Stimulated activated naive CD8-positive, alpha-beta T cell treated with anti-CD3 and anti-CD28 coated beads, Interleukin-15, Interleukin-2, amounts not matched to agents 100 ng/mL and 50 ng/mL, for 24 hours (primary cell): ENCODE measurements at regions not wholly inside any gene's neighbourhood (a gene's known extent, or its start where the extent isn't known, plus 50 kb on each side); places are given as distances from the start of the nearest gene placed in this dataset.
A peak's percentile ranks its signal among the peaks of the same experiment; 100 is the strongest.

Source experiments
- H3K27ac Mint-ChIP-seq: one replicate; pipeline ENCODE4 v1.8.0; 2021; ENCODE audit warnings: mild to moderate bottlenecking, mixed read lengths
- H3K27me3 Mint-ChIP-seq: one replicate; pipeline ENCODE4 v1.8.0; 2021; ENCODE audit warnings: mixed read lengths
- H3K36me3 Mint-ChIP-seq: one replicate; pipeline ENCODE4 v1.8.0; 2021; ENCODE audit warnings: low read depth, mixed read lengths
- H3K4me1 Mint-ChIP-seq: one replicate; pipeline ENCODE4 v1.8.0; 2021; ENCODE audit warnings: low read depth, mixed read lengths
- H3K4me3 Mint-ChIP-seq: one replicate; pipeline ENCODE4 v1.8.0; 2021; ENCODE audit warnings: mild to moderate bottlenecking, mixed read lengths
- H3K9me3 Mint-ChIP-seq: one replicate; pipeline ENCODE4 v1.8.0; 2021; ENCODE audit warnings: mixed read lengths

DNA sequence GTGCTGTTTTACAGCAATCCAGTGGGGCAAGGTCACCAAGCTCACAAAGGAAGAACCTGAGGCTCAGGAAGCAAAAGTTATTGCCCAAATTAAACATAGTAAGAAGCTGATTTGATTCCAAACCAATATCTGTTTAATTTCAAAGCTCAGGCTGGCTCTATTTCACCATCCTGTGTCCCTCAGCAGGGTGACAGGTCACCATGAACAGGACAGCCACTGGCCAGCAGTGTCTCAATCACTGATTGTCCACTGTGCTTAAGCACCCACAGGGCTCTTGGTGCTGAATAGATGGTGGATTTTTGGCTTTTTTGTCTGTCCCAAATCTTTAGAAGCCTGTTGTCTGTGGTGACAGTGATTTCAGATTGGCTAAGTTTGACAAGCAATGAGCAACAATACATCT is 146.4 kb upstream of the ZNF32 start:
- H3K4me1 Mint-ChIP-seq = no peaks in the 10 kb centered on the region
- peaks cover 5% of the 10 kb centered on the region for H3K27me3 Mint-ChIP-seq
- no peak overlapping the region for H3K4me3 Mint-ChIP-seq
- H3K27ac Mint-ChIP-seq = no peak overlapping the region
- H3K36me3 Mint-ChIP-seq = no peaks in the 10 kb centered on the region
- no peaks in the 10 kb centered on the region for H3K9me3 Mint-ChIP-seq

DNA sequence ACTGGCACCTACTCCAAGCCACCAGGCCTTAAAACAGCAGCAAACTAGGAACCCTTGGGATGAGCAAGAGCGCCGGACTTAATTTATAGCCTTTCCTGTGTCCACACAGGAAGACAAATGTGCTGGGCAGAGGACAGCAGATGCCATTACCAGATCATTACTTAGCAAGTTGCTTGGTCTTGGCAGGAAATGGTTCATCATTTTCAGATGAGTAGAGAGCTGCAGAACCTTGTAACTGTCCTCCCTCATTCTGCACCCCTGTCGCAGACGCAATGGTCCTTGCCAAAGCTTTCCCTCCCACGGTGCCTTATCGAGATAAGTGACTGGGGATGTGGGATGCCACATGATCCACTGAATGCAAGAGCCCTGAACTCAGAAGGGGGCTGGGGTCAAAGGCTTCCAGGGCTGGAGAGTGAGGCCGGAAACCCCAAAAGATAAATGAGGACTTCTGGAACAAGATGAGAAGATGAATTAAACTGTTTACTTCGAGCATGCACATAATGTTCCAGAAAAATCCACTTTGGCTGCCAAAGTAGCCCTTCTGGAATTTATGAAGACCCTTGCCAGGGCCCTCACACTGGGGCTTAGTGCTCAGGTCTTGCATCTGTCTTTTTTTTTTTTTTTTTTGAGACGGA is 145.6 kb upstream of the ZNF32 start:
- H3K9me3 Mint-ChIP-seq = no peaks in the 10 kb centered on the region
- no peaks in the 10 kb centered on the region for H3K4me1 Mint-ChIP-seq
- H3K4me3 Mint-ChIP-seq = no peak overlapping the region
- H3K27me3 Mint-ChIP-seq = peaks cover 5% of the 10 kb centered on the region
- H3K36me3 Mint-ChIP-seq = no peaks in the 10 kb centered on the region
- no peak overlapping the region for H3K27ac Mint-ChIP-seq

GRCh38 chr10:43793704-43794103 is 145.0 kb upstream of the ZNF32 start:
- Mint-ChIP-seq H3K27me3 (peaks cover 5% of the 10 kb centered on the region), H3K9me3 (no peaks in the 10 kb centered on the region), H3K4me3 (no peak overlapping the region), H3K36me3 (no peaks in the 10 kb centered on the region), H3K4me1 (no peaks in the 10 kb centered on the region), H3K27ac (no peak overlapping the region)

DNA sequence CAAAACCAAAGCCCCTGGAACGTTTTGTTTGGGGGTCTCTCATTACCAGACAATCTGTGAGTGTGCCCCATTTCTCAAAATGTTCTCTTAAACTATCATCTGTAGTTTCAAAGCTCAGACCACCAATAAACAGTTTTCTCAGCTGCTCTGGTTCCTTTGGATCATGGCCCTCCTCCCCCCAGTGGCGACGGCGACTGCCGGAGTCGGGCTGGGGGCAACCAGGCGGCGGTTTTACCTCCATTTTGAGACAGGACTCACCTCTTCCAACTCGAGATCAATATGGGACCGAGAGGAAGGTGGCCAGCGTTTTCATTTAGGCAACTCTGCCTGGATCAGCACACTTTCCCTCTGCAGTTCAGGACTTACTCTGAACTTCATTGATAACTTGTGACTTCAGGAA is 141.5 kb upstream of the ZNF32 start:
- no peak overlapping the region for H3K4me3 Mint-ChIP-seq
- no peaks in the 10 kb centered on the region for H3K4me1 Mint-ChIP-seq
- H3K27me3 Mint-ChIP-seq = peaks cover 5% of the 10 kb centered on the region
- H3K9me3 Mint-ChIP-seq = no peaks in the 10 kb centered on the region
- no peak overlapping the region for H3K27ac Mint-ChIP-seq
- no peaks in the 10 kb centered on the region for H3K36me3 Mint-ChIP-seq

- H3K36me3 Mint-ChIP-seq = no peaks in the 10 kb centered on the region
- H3K27me3 Mint-ChIP-seq = no peaks in the 10 kb centered on the region
- H3K27ac Mint-ChIP-seq = no peak overlapping the region
- H3K4me3 Mint-ChIP-seq = no peak overlapping the region
- H3K4me1 Mint-ChIP-seq = peaks cover 20% of the 10 kb centered on the region
- no peaks in the 10 kb centered on the region for H3K9me3 Mint-ChIP-seq
Measured at GRCh38 chr10:43785252-43785651, 136.6 kb upstream of the ZNF32 start.

DNA sequence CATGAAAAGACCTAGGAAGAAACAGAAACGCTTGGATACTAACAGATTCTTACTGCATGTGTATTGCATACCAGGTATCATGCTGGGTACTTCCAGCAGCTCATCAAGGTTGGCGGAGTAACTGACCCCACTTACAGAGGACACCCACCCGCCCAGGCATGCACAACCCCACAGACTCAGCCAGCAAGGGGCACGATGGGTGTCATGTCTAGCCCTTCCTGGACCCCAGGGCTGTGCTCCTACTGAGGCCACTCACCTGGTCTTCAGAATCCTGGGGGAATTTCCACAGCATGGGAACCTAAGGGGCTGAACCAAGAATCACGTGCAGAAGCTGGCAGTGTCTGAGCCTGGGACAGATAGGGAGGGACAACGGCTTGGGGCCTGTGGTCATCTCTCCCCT is 134.1 kb upstream of the ZNF32 start:
- Mint-ChIP-seq H3K27me3 (no peaks in the 10 kb centered on the region), H3K27ac (no peak overlapping the region), H3K4me1 (peaks cover 28% of the 10 kb centered on the region), H3K9me3 (no peaks in the 10 kb centered on the region), H3K4me3 (no peak overlapping the region), H3K36me3 (no peaks in the 10 kb centered on the region)

GRCh38 chr10:43781480-43782361 is 133.0 kb upstream of the ZNF32 start:
- Mint-ChIP-seq H3K4me3 (peak overlapping the region; percentile 15), H3K36me3 (no peaks in the 10 kb centered on the region), H3K4me1 (peaks cover 28% of the 10 kb centered on the region), H3K27ac (peak overlapping the region; percentile 69), H3K27me3 (no peaks in the 10 kb centered on the region), H3K9me3 (no peaks in the 10 kb centered on the region)

- Mint-ChIP-seq H3K36me3 (no peaks in the 10 kb centered on the region), H3K9me3 (no peaks in the 10 kb centered on the region), H3K27ac (peak overlapping the region; percentile 13), H3K4me3 (no peak overlapping the region), H3K4me1 (peaks cover 28% of the 10 kb centered on the region), H3K27me3 (no peaks in the 10 kb centered on the region)
Measured at GRCh38 chr10:43778571-43778970, 129.9 kb upstream of the ZNF32 start.

DNA sequence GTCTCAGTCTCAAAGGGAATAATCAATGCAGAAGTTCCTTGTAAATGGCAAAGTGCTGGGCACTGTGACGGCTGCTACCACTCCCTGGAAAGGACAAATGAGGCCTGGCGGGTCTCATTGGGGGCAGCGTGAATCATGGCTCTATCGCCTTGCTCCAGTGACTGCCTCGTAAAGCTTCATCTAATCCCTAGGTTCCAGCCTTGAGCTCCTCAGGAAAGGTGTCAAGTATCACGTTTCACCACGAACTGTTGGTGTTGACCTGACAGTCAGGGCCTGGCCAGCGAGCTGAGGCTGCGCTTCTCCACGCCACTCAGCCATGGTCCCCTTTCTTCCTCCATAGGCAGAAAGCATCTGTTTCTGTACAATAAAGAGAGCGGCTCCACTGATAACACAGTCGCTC is 126.7 kb upstream of the ZNF32 start:
- Mint-ChIP-seq H3K27ac (no peak overlapping the region), H3K4me1 (peaks cover 7% of the 10 kb centered on the region), H3K9me3 (peaks cover 11% of the 10 kb centered on the region), H3K27me3 (peaks cover 12% of the 10 kb centered on the region), H3K36me3 (no peaks in the 10 kb centered on the region), H3K4me3 (no peak overlapping the region)

DNA sequence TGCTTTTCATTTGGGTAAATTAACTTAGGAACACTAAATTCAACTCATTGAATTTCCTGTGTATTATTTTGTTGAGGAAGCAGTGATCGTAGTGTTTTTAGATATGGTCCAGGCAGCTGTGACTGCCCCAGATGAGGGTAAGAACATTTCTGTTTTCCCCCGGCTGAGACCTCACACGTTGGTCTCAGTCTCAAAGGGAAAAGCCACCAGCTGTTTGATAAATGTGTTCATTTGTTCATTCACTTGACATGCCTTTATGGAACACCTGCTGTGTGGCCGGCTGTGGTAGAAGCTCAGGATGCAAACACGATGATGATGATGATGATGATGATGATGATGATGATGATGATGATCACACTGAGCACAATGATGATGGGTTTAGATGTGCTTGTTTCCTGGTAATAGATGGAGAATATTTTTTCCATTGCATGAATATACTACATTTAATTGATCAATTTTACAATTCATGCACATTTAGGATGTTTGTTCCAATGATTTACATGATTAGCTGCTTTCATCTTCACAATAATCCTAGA is 125.6 kb upstream of the ZNF32 start:
- H3K36me3 Mint-ChIP-seq = no peaks in the 10 kb centered on the region
- H3K27me3 Mint-ChIP-seq = peaks cover 12% of the 10 kb centered on the region
- H3K4me3 Mint-ChIP-seq = no peak overlapping the region
- H3K27ac Mint-ChIP-seq = no peak overlapping the region
- peaks cover 11% of the 10 kb centered on the region for H3K9me3 Mint-ChIP-seq
- peaks cover 7% of the 10 kb centered on the region for H3K4me1 Mint-ChIP-seq

GRCh38 chr10:43773736-43774135 is 125.1 kb upstream of the ZNF32 start:
- Mint-ChIP-seq H3K4me3 (no peak overlapping the region), H3K27ac (no peak overlapping the region), H3K27me3 (peaks cover 12% of the 10 kb centered on the region), H3K36me3 (no peaks in the 10 kb centered on the region), H3K9me3 (peaks cover 12% of the 10 kb centered on the region), H3K4me1 (peaks cover 5% of the 10 kb centered on the region)

- H3K9me3 Mint-ChIP-seq = peaks cover 20% of the 10 kb centered on the region
- H3K36me3 Mint-ChIP-seq = no peaks in the 10 kb centered on the region
- no peak overlapping the region for H3K4me3 Mint-ChIP-seq
- peaks cover 12% of the 10 kb centered on the region for H3K27me3 Mint-ChIP-seq
- H3K27ac Mint-ChIP-seq = no peak overlapping the region
- H3K4me1 Mint-ChIP-seq = no peaks in the 10 kb centered on the region
Measured at GRCh38 chr10:43772171-43772570, 123.5 kb upstream of the ZNF32 start.

GRCh38 chr10:43771675-43772074 is 123.0 kb upstream of the ZNF32 start:
- H3K9me3 Mint-ChIP-seq = peaks cover 20% of the 10 kb centered on the region
- H3K36me3 Mint-ChIP-seq = no peaks in the 10 kb centered on the region
- no peaks in the 10 kb centered on the region for H3K4me1 Mint-ChIP-seq
- peaks cover 12% of the 10 kb centered on the region for H3K27me3 Mint-ChIP-seq
- H3K27ac Mint-ChIP-seq = no peak overlapping the region
- H3K4me3 Mint-ChIP-seq = no peak overlapping the region

- H3K27ac Mint-ChIP-seq = no peak overlapping the region
- no peaks in the 10 kb centered on the region for H3K4me1 Mint-ChIP-seq
- no peaks in the 10 kb centered on the region for H3K27me3 Mint-ChIP-seq
- peaks cover 9% of the 10 kb centered on the region for H3K9me3 Mint-ChIP-seq
- H3K36me3 Mint-ChIP-seq = no peaks in the 10 kb centered on the region
- H3K4me3 Mint-ChIP-seq = no peak overlapping the region
Measured at GRCh38 chr10:43765516-43765915, 116.8 kb upstream of the ZNF32 start.

- Mint-ChIP-seq H3K4me3 (no peak overlapping the region), H3K27me3 (no peaks in the 10 kb centered on the region), H3K27ac (no peak overlapping the region), H3K36me3 (no peaks in the 10 kb centered on the region), H3K4me1 (no peaks in the 10 kb centered on the region), H3K9me3 (peaks cover 9% of the 10 kb centered on the region)
Measured at GRCh38 chr10:43763846-43764245, 115.2 kb upstream of the ZNF32 start.
